ENCODE measurements at regions not wholly inside any gene's neighbourhood (a gene's known extent, or its start where the extent isn't known, plus 50 kb on each side); places are given as distances from the start of the nearest gene placed in this dataset.

DNA sequence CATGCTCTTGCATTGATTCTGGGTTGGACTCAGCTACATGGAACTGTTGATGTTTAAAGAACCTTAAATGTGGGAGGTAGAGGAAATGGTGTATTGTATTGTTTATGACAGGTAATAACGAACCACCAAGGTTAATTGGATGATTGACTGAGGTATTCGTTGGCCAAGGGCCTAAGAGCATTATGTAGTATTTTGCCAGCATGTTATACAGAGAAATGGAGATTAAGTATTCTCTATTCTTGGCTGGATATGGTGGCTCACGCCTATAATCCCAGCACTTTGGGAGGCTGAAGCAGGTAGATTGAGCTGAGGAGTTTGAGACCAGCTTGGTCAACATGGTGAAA, 59.0 kb upstream of the CDK20 start:
- DNase-seq: no peak

DNA sequence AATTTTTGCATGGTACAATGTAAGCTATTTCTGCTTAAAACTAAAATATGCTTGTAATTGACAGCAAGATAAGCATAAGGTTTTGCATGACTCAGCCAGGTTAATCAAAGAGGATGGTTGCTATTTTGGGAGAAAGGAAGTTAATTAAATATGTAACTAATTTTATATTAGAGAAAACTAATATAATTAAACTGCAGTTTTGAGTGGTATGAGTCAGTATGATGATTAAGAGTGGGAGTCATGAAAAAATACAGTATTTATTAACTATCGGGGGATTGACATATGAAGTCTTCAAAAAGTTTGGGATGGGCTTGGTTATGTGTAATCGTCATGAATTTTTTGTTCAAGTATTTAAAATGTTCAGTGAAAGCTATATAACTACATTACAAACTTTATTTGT, 54.0 kb upstream of the CDK20 start:
- no peak for DNase-seq

DNA sequence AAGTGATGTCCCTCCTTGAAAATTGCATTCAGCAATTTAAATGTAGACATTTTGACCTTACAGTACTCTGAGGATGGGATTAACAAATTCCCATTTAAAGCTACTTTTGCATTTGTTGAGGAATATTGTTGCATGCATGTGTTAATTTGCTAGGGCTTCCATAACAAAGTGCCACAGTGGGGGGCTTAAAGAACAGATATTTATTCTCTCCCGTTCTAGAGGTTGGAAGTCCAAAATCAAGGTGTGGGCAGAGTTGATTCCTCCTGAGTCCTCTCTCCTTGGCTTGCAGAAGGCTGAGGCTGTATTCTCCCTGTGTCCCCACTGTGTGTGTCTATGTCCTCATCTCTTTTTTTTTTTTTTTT, 51.8 kb upstream of the CDK20 start:
- DNase-seq: no peak

DNA sequence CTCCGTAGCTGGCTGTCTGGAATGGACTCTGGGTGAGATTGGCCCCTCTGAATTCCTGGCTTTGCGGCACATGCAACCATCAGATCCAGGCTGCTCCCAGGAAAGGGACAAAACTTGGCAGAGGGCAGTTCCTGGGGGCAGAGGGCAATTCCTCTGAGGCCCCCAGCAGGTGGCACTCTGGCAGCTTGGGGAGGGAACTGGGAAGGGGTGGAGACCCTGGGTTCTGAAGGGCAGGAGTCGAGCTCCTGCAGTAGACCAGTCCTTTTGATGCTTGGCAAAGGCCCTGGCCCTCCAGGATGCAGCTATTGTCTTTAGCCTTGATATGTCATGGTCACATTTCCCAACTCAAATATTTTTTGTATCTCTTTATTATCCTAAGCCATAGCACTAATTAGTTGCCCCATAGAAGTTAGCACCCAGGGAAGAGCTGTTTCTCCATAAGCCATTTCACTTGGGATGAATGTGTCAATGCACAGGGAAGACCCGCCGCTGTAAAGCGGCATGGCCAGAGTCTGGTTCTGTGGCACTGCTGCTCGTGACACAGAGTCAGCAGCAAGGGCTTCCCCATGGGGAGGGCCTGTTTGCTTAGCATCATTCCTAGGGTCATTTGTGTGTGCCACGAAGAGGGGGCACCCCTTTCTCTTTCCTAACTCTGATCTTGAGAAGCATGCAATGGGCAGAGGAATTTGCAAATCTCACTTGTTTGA, 51.2 kb upstream of the CDK20 start:
- DNase-seq: no peak

DNA sequence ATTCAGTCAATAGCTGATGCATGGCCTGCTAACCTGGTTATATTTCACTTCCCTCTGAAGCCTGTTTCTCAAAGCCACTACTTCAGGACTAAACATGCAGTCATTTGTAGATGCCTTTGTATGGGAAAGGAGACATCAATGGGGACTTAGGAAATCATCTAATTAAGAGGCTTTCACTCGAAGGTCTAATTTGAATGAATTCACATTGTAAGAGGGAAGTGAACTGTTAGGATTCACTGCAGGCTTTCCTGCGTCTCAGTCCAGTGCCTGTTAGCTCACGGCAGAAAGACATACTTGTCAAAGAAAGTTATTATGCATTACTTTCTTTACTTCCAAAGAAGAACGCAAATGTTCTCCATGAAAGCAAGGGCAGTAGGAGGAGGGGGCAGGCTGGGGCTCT, 50.6 kb upstream of the CDK20 start:
- DNase-seq: no peak

All from stimulated activated CD4-positive, alpha-beta T cell treated with anti-CD3 and anti-CD28 coated beads, Interleukin-4, amount 100 ng/mL, for 24 hours (primary cell).